A673 (cell line): ENCODE measurements at regions not wholly inside any gene's neighbourhood (a gene's known extent, or its start where the extent isn't known, plus 50 kb on each side); places are given as distances from the start of the nearest gene placed in this dataset.

Experiments
- CTCF ChIP-seq: fragments of 300-800, 200-600 bp; sonication (generic); conservative IDR thresholded peaks from 2 replicates; pipeline ENCODE4 v1.5.1; 2017; ENCODE audit warnings: low read depth, mild to moderate bottlenecking, antibody characterized with exemption, low read length, moderate library complexity, mixed read lengths
- EZH2 ChIP-seq: fragments of 200-600 bp; sonication (generic); IDR thresholded peaks from 2 replicates; pipeline ENCODE4 v1.6.1; 2017; ENCODE audit warnings: borderline replicate concordance, low read depth, mild to moderate bottlenecking, mixed read lengths, antibody characterized with exemption, low read length; ENCODE audit not compliant: poor library complexity, severe bottlenecking

DNA sequence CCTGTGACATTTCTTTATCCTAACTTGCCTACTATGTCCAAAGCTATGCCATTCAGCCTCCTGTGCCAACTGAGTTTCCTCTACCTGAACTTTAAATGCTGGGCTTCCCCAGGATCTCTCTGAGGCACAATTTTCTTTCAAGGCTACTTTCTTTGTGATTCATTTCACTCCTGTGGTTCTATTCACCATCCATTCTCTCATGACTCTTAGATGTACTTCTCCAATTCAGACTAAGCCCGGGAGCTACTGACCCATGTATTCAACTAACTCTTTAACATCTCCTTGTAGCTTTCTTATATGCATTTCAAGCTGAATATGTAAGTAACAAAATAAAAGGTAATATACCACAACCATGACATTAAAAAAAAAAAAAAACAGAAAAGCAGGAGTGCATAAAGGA lies 738.9 kb upstream of the USP15 start:
- TF ChIP-seq EZH2 (no peak), CTCF (no peak)
